ENCODE measurements at regions not wholly inside any gene's neighbourhood (a gene's known extent, or its start where the extent isn't known, plus 50 kb on each side); places are given as distances from the start of the nearest gene placed in this dataset.
"Not testable (repeated sequence)": the region's sequence is repeated elsewhere in the genome, so short reads cannot be mapped to it uniquely, and the experiment has no call there.

DNA sequence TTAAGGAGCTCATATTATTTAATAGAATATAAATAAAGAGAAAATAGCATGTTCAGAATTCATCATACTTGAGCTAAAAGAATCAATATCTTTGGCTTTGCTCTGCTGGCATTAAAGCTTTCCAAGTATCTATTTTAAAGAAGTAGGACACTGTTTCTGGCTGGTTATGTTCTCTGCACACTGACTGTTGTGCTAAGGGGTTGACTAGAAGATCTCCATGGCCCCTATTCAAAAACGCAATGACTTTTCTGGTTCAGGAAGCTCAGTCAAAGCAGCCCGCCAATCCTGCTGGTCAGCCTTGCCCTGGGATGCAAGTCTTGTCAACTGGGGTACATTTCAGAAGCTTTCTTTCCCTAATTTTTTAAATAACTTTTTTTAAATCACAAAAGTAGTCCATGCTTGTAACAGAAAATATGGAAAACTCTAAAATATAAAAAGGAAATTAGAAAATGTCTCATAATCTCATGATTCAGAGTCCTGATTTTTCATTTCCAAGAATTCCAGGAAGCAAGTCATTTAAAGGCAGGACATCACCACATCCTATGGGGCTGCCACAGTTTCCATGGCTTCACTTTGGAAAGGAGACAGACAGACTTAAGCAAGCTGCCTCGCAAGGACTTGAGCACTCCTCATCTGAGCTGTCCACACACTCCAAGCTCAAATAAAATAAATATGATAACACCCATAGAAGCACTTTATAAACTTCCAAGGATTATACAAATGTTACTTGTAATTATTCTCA lies 195.1 kb downstream of the TXNL1 start:
- no peak for DNase-seq (ENCODE audit: low read depth)
- Histone ChIP-seq H3K4me3 (ENCODE audit: low read length) (no peak overlapping the region), H3K27me3 (replicated peaks; ENCODE audit: control insufficient read depth, insufficient read depth, low read length) (no peaks in the 10 kb centered on the region), H3K4me1 (ENCODE audit: control insufficient read depth, insufficient read depth, low read length) (peaks cover 12% of the 10 kb centered on the region), H3K9ac (ENCODE audit: low read length) (no peak overlapping the region), H3K9me3 (ENCODE audit: control insufficient read depth, low read length) (no peaks in the 10 kb centered on the region), H3K36me3 (ENCODE audit: control insufficient read depth, insufficient read depth, low read length, severe bottlenecking) (no peaks in the 10 kb centered on the region)

DNA sequence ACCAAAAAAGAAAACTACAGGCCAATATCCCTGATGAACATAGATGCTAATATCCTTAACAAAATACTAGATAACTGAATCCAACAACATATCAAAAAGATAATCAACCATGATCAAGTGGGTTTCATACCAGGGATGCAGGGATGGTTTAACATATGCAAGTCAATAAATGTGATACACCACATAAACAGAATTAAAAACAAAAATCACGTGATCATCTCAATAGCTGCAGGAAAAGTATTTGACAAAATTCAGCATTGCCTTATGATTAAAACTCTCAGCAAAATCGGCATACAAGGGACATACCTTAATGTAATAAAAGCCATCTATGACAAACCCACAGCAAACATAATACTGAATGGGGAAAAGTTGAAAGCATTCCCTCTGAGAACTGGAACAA lies 199.9 kb downstream of the TXNL1 start:
- not testable (repeated sequence) for DNase-seq (ENCODE audit: low read depth); H3K9me3 ChIP-seq (ENCODE audit: control insufficient read depth, low read length); H3K4me3 ChIP-seq (ENCODE audit: low read length); H3K9ac ChIP-seq (ENCODE audit: low read length); H3K36me3 ChIP-seq (ENCODE audit: control insufficient read depth, insufficient read depth, low read length, severe bottlenecking); H3K4me1 ChIP-seq (ENCODE audit: control insufficient read depth, insufficient read depth, low read length); H3K27me3 ChIP-seq (replicated peaks; ENCODE audit: control insufficient read depth, insufficient read depth, low read length)

DNA sequence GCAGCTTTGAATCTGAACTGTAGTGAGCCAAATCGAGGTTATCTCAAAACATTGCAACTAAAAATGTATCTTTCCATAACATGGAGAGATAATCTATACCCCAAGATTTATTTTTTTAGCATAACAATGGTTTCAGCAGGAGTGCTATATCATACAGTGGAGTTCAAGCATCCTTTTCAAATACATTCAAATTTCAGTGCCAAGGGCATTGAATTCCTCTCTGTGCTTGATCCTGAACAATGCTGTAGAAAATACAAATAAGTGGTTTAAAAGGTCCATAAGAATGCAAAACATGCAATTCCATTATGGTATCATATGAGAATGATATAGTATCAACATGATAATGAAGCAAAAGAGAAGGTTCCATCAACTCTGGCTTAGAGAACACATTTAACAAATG lies 201.7 kb downstream of the TXNL1 start:
- DNase-seq (ENCODE audit: low read depth), result no peak
- Histone ChIP-seq H3K27me3 (replicated peaks; ENCODE audit: control insufficient read depth, insufficient read depth, low read length) (no peaks in the 10 kb centered on the region), H3K9ac (ENCODE audit: low read length) (no peak overlapping the region), H3K9me3 (ENCODE audit: control insufficient read depth, low read length) (no peaks in the 10 kb centered on the region), H3K36me3 (ENCODE audit: control insufficient read depth, insufficient read depth, low read length, severe bottlenecking) (no peaks in the 10 kb centered on the region), H3K4me1 (ENCODE audit: control insufficient read depth, insufficient read depth, low read length) (no peaks in the 10 kb centered on the region), H3K4me3 (ENCODE audit: low read length) (no peak overlapping the region)

DNA sequence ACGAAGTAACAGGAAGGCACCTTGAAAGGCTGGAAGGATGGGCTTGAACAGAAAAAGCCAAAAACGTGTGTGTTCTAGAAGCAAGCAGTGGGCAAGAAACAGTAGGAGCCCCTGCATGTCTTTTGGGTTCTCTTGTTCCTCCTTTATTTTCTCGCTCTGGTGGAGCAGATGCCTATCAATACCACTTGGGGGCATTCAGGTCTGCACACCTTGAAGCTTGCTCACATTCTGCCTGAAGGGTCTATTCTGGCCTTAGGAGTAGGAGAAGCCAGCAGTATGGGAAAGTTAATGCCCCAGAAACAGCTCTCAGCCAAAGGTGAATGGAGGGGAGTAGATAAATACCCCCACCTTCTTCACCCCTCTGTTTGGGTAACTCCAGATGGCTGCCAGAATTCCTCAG lies 204.5 kb downstream of the TXNL1 start:
- no peak overlapping the region for H3K9ac ChIP-seq (ENCODE audit: low read length)
- no peaks in the 10 kb centered on the region for H3K4me1 ChIP-seq (ENCODE audit: control insufficient read depth, insufficient read depth, low read length)
- H3K27me3 ChIP-seq (replicated peaks; ENCODE audit: control insufficient read depth, insufficient read depth, low read length), result no peaks in the 10 kb centered on the region
- no peak overlapping the region for H3K4me3 ChIP-seq (ENCODE audit: low read length)
- H3K9me3 ChIP-seq (ENCODE audit: control insufficient read depth, low read length), result no peaks in the 10 kb centered on the region
- DNase-seq (ENCODE audit: low read depth), result no peak
- no peaks in the 10 kb centered on the region for H3K36me3 ChIP-seq (ENCODE audit: control insufficient read depth, insufficient read depth, low read length, severe bottlenecking)

DNA sequence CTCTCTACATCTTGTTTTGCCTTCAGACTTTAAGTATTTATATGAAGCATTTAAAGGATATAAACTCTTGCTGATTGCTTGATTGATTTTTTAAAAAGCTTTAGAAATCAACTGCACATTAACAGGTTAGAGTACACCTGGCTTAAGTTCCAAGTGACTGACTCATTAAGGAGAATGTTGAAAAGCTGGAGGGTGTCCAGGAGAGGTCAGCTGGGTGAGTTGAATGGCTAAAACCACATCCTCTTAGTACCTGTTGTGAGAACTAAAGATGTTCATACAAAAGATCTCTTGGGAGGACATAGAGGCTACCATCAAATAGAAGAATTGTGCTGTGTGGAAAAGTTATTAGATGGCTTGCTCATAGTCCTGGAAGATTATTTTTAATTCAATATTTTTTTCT lies 206.8 kb downstream of the TXNL1 start:
- Histone ChIP-seq H3K27me3 (replicated peaks; ENCODE audit: control insufficient read depth, insufficient read depth, low read length) (no peaks in the 10 kb centered on the region), H3K9me3 (ENCODE audit: control insufficient read depth, low read length) (peaks cover 16% of the 10 kb centered on the region), H3K4me1 (ENCODE audit: control insufficient read depth, insufficient read depth, low read length) (no peaks in the 10 kb centered on the region), H3K36me3 (ENCODE audit: control insufficient read depth, insufficient read depth, low read length, severe bottlenecking) (no peaks in the 10 kb centered on the region), H3K4me3 (ENCODE audit: low read length) (no peak overlapping the region), H3K9ac (ENCODE audit: low read length) (no peak overlapping the region)
- DNase-seq (ENCODE audit: low read depth), result no peak

DNA sequence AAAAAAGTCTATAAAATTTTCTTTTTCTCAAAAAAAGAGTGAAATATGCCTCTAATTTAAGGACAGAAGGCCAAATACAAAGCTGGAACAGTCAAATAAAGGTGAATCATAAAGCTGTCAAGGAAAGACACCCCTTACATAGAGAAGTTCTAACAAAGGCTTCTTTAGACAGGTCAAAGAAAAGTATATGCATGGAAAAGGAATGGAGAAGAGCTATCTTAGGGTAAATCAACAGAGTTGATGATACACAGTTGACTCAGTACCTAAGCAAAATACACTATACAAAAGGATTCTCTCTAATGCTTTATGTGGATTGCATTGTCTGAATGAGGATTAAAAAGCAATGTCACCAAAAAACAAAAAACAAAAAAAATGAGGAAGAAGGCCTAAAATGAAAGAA lies 214.8 kb downstream of the TXNL1 start:
- Histone ChIP-seq H3K9me3 (ENCODE audit: control insufficient read depth, low read length) (peaks cover 16% of the 10 kb centered on the region), H3K27me3 (replicated peaks; ENCODE audit: control insufficient read depth, insufficient read depth, low read length) (no peaks in the 10 kb centered on the region), H3K36me3 (ENCODE audit: control insufficient read depth, insufficient read depth, low read length, severe bottlenecking) (no peaks in the 10 kb centered on the region), H3K4me1 (ENCODE audit: control insufficient read depth, insufficient read depth, low read length) (no peaks in the 10 kb centered on the region), H3K4me3 (ENCODE audit: low read length) (no peak overlapping the region), H3K9ac (ENCODE audit: low read length) (no peak overlapping the region)
- no peak for DNase-seq (ENCODE audit: low read depth)

DNA sequence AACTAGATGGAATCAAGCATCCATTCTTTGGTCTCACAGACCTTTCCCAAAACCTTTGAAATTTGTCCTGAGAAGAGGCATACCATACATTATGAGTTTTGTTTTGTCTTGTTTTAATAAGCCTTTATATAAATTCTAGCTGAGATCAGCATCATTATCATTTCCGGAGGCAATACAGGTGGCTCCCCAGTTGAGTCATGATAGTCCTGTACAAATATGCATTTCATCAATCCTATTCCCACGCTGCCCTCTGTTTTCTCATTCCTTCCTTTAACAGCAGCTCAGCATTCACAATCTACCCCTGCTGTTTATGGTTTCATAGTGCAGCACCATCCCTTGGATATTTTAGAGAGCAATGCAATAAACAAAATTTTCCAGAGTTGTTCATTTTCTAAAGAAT lies 216.7 kb downstream of the TXNL1 start:
- no peaks in the 10 kb centered on the region for H3K27me3 ChIP-seq (replicated peaks; ENCODE audit: control insufficient read depth, insufficient read depth, low read length)
- no peak overlapping the region for H3K4me3 ChIP-seq (ENCODE audit: low read length)
- no peaks in the 10 kb centered on the region for H3K9me3 ChIP-seq (ENCODE audit: control insufficient read depth, low read length)
- DNase-seq (ENCODE audit: low read depth), result no peak
- H3K36me3 ChIP-seq (ENCODE audit: control insufficient read depth, insufficient read depth, low read length, severe bottlenecking), result no peaks in the 10 kb centered on the region
- H3K9ac ChIP-seq (ENCODE audit: low read length), result no peak overlapping the region
- no peaks in the 10 kb centered on the region for H3K4me1 ChIP-seq (ENCODE audit: control insufficient read depth, insufficient read depth, low read length)

DNA sequence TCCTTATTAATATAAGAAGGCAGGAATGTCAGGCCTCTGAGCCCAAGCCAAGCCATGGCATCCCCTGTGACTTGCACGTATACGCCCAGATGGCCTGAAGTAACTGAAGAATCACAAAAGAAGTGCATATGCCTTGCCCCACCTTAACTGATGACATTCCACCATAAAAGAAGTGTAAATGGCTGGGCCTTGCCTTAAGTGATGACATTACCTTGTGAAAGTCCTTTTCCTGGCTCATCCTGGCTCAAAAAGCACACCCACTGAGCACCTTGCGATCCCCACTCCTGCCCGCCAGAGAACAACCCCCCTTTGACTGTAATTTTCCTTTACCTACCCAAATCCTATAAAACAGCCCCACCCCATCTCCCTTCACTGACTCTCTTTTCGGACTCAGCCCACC lies 217.5 kb downstream of the TXNL1 start:
- H3K27me3 ChIP-seq (replicated peaks; ENCODE audit: control insufficient read depth, insufficient read depth, low read length); DNase-seq (ENCODE audit: low read depth); H3K4me1 ChIP-seq (ENCODE audit: control insufficient read depth, insufficient read depth, low read length); H3K4me3 ChIP-seq (ENCODE audit: low read length); H3K36me3 ChIP-seq (ENCODE audit: control insufficient read depth, insufficient read depth, low read length, severe bottlenecking); H3K9me3 ChIP-seq (ENCODE audit: control insufficient read depth, low read length); H3K9ac ChIP-seq (ENCODE audit: low read length): not testable (repeated sequence)

DNA sequence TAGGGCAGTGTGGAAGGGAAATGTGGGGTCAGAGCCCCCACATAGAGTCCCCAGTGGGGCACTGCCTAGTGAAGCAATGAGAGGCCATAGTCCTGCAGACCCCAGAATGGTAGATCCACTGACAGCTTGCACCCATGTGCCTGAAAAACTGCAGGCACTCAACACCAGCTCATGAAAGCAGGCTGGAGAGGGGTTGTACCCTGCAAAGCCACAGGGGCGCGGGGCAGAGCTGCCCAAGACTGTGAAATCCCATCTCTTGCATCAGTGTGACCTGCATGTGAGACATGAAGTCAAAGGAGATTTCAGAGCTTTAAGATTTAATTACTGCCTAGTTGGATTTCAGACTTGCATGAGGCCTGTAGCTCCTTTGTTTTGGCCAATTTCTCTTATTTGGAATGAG lies 224.0 kb downstream of the TXNL1 start:
- no peak overlapping the region for H3K4me3 ChIP-seq (ENCODE audit: low read length)
- H3K27me3 ChIP-seq (replicated peaks; ENCODE audit: control insufficient read depth, insufficient read depth, low read length), result no peaks in the 10 kb centered on the region
- H3K36me3 ChIP-seq (ENCODE audit: control insufficient read depth, insufficient read depth, low read length, severe bottlenecking), result no peaks in the 10 kb centered on the region
- H3K4me1 ChIP-seq (ENCODE audit: control insufficient read depth, insufficient read depth, low read length), result no peaks in the 10 kb centered on the region
- H3K9me3 ChIP-seq (ENCODE audit: control insufficient read depth, low read length), result no peaks in the 10 kb centered on the region
- no peak overlapping the region for H3K9ac ChIP-seq (ENCODE audit: low read length)
- no peak for DNase-seq (ENCODE audit: low read depth)

DNA sequence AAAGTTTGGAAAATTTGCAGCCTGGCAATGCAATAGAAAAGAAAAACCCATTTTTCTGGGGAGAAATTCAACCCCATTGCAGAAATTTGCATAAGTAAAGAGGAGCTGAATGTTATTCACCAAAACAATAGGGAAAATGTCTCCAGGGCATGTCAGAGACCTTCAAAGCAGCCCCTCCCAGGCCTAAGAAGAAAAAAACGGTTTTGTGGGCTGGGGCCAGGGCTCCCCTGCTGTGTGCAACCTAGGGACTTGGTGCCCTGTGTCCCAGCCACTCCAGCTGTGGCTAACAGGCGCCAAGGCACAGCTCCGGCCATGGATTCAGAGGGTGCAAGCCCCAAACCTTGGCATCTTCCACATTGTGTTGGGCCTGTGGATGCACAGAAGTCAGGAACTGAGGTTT lies 224.5 kb downstream of the TXNL1 start:
- Histone ChIP-seq H3K27me3 (replicated peaks; ENCODE audit: control insufficient read depth, insufficient read depth, low read length) (no peaks in the 10 kb centered on the region), H3K9ac (ENCODE audit: low read length) (no peak overlapping the region), H3K4me3 (ENCODE audit: low read length) (no peak overlapping the region), H3K36me3 (ENCODE audit: control insufficient read depth, insufficient read depth, low read length, severe bottlenecking) (no peaks in the 10 kb centered on the region), H3K4me1 (ENCODE audit: control insufficient read depth, insufficient read depth, low read length) (no peaks in the 10 kb centered on the region), H3K9me3 (ENCODE audit: control insufficient read depth, low read length) (no peaks in the 10 kb centered on the region)
- DNase-seq (ENCODE audit: low read depth), result no peak

DNA sequence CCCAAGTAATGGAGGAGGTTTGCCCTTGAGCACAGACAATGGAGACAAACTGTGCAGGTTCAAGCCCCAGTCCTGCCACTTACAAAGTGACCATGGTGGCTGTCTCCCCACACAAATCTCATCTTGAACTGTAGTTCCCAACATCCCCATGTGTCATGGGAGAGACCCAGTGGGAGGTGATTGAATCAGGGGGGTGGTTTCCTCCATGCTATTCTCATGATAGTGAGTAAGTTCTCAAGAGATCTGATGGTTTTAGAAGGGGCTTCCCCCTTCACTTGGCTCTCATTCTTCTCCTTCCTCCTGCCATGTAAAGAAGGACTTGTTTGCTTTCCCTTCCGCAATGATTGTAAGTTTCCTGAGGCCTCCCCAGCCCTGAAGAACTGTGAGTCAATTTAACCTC lies 225.4 kb downstream of the TXNL1 start:
- no peak for DNase-seq (ENCODE audit: low read depth)
- no peak overlapping the region for H3K4me3 ChIP-seq (ENCODE audit: low read length)
- no peak overlapping the region for H3K9ac ChIP-seq (ENCODE audit: low read length)
- H3K27me3 ChIP-seq (replicated peaks; ENCODE audit: control insufficient read depth, insufficient read depth, low read length), result no peaks in the 10 kb centered on the region
- H3K36me3 ChIP-seq (ENCODE audit: control insufficient read depth, insufficient read depth, low read length, severe bottlenecking), result no peaks in the 10 kb centered on the region
- no peaks in the 10 kb centered on the region for H3K4me1 ChIP-seq (ENCODE audit: control insufficient read depth, insufficient read depth, low read length)
- H3K9me3 ChIP-seq (ENCODE audit: control insufficient read depth, low read length), result no peaks in the 10 kb centered on the region

DNA sequence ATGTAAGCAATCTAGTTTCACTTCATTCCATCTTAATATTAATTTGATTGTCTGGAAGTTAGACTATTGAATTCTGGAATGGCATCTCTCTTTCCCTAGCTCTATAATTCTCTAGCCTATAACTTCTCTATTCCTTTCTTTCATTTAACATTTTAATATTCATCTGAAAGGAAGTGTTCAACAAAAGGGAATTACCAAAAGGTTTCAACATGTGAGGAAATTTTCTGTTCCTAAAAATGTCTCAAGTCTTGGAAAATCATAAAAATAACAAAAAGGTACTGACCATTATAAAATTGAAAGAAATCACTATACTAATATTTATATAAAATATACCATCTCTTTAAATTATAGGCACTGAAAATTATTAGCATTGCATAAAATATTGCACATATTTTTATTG lies 228.7 kb downstream of the TXNL1 start:
- no peaks in the 10 kb centered on the region for H3K36me3 ChIP-seq (ENCODE audit: control insufficient read depth, insufficient read depth, low read length, severe bottlenecking)
- DNase-seq (ENCODE audit: low read depth), result no peak
- no peak overlapping the region for H3K9ac ChIP-seq (ENCODE audit: low read length)
- H3K27me3 ChIP-seq (replicated peaks; ENCODE audit: control insufficient read depth, insufficient read depth, low read length), result no peaks in the 10 kb centered on the region
- no peak overlapping the region for H3K4me3 ChIP-seq (ENCODE audit: low read length)
- H3K9me3 ChIP-seq (ENCODE audit: control insufficient read depth, low read length), result no peaks in the 10 kb centered on the region
- H3K4me1 ChIP-seq (ENCODE audit: control insufficient read depth, insufficient read depth, low read length), result no peaks in the 10 kb centered on the region

Data from adipocyte (in vitro differentiated cells).